ENCODE measurements at regions not wholly inside any gene's neighbourhood (a gene's known extent, or its start where the extent isn't known, plus 50 kb on each side); places are given as distances from the start of the nearest gene placed in this dataset.
"Not testable (repeated sequence)": the region's sequence is repeated elsewhere in the genome, so short reads cannot be mapped to it uniquely, and the experiment has no call there.

DNA sequence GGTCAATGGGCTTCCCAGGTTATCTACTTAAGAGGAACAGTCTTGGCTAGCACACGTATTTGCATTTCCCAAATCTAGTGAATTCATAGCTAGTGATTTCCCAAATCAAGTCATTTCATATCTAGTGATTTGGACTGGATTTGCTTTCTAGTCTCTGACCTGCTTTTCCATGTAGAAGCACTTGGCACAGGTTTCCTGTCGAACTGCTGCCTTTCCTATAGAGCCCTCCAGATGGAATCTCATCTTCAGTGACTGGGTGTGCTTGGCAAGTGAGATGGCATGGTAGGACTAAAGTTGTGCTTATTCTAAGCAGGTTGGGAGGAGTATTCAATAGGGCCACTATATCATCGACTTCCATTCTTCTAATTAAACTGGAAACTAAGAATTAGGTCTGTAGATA is 94.7 kb downstream of the CCNG2 start:
- H3K4me3 ChIP-seq: no peak overlapping the region
- intact Hi-C loops (cut with DNase I): no loop called here
- H3K9me3 ChIP-seq: no peaks in the 10 kb centered on the region
- WGBS, 2 donors: 53 to 68% methylated on average over 3 of the region's 3 CpGs
- TF ChIP-seq CTCF (IDR thresholded peaks at IDR 0.05) (no peak), POLR2A (IDR thresholded peaks at IDR 0.05) (no peak)
- DNase-seq: no peak
- no peaks in the 10 kb centered on the region for H3K27me3 ChIP-seq
- no peaks in the 10 kb centered on the region for H3K36me3 ChIP-seq (replicated peaks in 1 of 2; ENCODE audit: insufficient read depth in 1 of 2, low read depth in 2 of 2)
- H3K4me1 ChIP-seq: peaks cover 23% of the 10 kb centered on the region
- no peak overlapping the region for H3K27ac ChIP-seq
- no peak for ATAC-seq

DNA sequence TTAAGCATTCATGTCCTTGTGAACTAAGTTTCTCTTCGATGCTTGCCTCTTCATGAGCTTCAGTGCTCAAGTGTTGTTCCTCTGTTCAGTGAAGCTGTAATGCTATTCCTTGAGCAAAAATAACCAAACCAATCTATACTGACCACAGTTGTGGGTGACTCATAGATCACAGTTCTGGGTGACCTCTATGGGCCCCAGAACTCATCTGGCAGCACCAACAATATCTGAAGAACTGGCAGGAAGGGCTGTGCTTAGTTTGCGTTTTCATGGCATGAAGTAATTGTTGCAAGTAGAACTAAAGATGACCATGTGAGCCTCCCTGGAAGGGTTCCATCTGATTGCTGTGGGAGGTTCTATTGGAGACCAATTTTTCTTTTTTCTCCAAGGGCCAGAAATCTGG is 106.2 kb downstream of the CCNG2 start:
- no peak overlapping the region for H3K4me3 ChIP-seq
- no peaks in the 10 kb centered on the region for H3K9me3 ChIP-seq
- 78 to 85% methylated on average over 2 of the region's 2 CpGs for whole genome bisulfite sequencing, 2 donors
- no peaks in the 10 kb centered on the region for H3K36me3 ChIP-seq (replicated peaks in 1 of 2; ENCODE audit: insufficient read depth in 1 of 2, low read depth in 2 of 2)
- no peaks in the 10 kb centered on the region for H3K4me1 ChIP-seq
- H3K27me3 ChIP-seq: no peaks in the 10 kb centered on the region
- ATAC-seq: no peak
- DNase-seq: no peak
- intact Hi-C loops (cut with DNase I): no loop called here
- TF ChIP-seq CTCF (IDR thresholded peaks at IDR 0.05) (no peak), POLR2A (IDR thresholded peaks at IDR 0.05) (no peak)
- no peak overlapping the region for H3K27ac ChIP-seq

DNA sequence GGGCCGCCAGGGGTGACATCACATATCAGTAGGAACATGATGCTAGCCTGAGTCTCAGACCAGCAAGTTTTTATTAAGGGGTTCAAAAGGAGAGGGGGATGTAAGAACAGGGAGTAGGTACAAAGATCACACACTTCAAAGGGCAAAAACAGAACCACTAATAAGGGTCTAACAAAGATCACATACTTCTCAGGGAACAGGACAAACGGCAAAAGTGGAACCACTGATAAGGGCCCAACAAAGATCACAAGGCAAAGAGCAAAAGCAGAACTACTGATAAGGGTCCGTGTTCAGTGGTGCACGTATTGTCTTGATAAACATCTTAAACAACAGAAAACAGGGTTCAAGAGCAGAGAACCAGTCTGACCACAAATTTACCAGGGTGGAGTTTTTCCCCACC is 107.0 kb downstream of the CCNG2 start:
- 11 to 60% methylated on average over 4 of the region's 4 CpGs for WGBS, 2 donors
- ATAC-seq; intact Hi-C loops (cut with DNase I): not testable (repeated sequence)

GRCh38 chr4:77264826-77265225 is 107.8 kb downstream of the CCNG2 start:
- ATAC-seq (no peak), DNase-seq (no peak)
- Histone ChIP-seq H3K36me3 (replicated peaks in 1 of 2; ENCODE audit: insufficient read depth in 1 of 2, low read depth in 2 of 2) (no peaks in the 10 kb centered on the region), H3K4me1 (no peaks in the 10 kb centered on the region), H3K9me3 (no peaks in the 10 kb centered on the region), H3K4me3 (no peak overlapping the region), H3K27me3 (no peaks in the 10 kb centered on the region), H3K27ac (no peak overlapping the region)
- 44 to 71% methylated on average over 2 of the region's 2 CpGs for WGBS, 2 donors
- intact Hi-C loops (cut with DNase I): no loop called here
- TF ChIP-seq CTCF (IDR thresholded peaks at IDR 0.05) (no peak), POLR2A (IDR thresholded peaks at IDR 0.05) (no peak)

More for the DNA sequence above, 107.0 kb downstream of the CCNG2 start:
- not testable (repeated sequence) for H3K4me1 ChIP-seq; DNase-seq; H3K27ac ChIP-seq; H3K27me3 ChIP-seq; H3K36me3 ChIP-seq (replicated peaks in 1 of 2; ENCODE audit: insufficient read depth in 1 of 2, low read depth in 2 of 2); H3K4me3 ChIP-seq; H3K9me3 ChIP-seq

DNA sequence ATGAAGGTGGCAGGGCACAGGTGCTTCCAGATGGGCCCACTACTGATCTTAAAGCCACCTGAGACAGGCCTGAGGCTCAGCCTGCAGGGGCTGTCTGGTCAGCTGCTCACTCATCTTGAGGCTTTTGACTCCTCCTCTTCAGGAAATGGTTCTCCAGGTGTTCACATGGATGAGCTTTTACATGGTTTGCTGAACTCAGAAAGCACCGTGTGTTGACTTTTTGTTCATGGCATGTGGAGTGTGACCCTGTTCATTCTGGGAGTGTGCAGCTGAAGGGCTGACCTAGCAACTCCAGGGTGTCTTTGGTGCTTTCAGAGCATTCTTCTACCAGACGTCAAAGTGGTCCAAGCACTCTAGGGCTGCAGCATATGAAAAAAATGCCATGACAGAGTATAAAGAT is 111.1 kb downstream of the CCNG2 start:
- intact Hi-C loops (cut with DNase I): no loop called here
- WGBS, 2 donors: 46 to 68% methylated on average over 2 of the region's 2 CpGs

More for the DNA sequence above, 111.1 kb downstream of the CCNG2 start:
- TF ChIP-seq POLR2A (IDR thresholded peaks at IDR 0.05): no peak
- TF ChIP-seq CTCF (IDR thresholded peaks at IDR 0.05): no peak
- H3K27me3 ChIP-seq: no peaks in the 10 kb centered on the region
- H3K36me3 ChIP-seq (replicated peaks in 1 of 2; ENCODE audit: insufficient read depth in 1 of 2, low read depth in 2 of 2): no peaks in the 10 kb centered on the region
- H3K4me3 ChIP-seq: no peak overlapping the region
- H3K4me1 ChIP-seq: no peaks in the 10 kb centered on the region
- H3K9me3 ChIP-seq: no peaks in the 10 kb centered on the region
- ATAC-seq (no peak), DNase-seq (peak in 1 of 4 donors; percentile 2)
- no peak overlapping the region for H3K27ac ChIP-seq
